ENCODE measurements at regions not wholly inside any gene's neighbourhood (a gene's known extent, or its start where the extent isn't known, plus 50 kb on each side); places are given as distances from the start of the nearest gene placed in this dataset.
"Not testable (repeated sequence)": the region's sequence is repeated elsewhere in the genome, so short reads cannot be mapped to it uniquely, and the experiment has no call there.

GRCh38 chr1:5613900-5614299 is 378.3 kb downstream of the NPHP4 start:
- no peaks in the 10 kb centered on the region for H3K4me1 ChIP-seq
- no peak overlapping the region for H3K4me3 ChIP-seq
- H3K27me3 ChIP-seq, result peaks cover 0 to 14% of the 10 kb centered on the region in 2 donors
- TF ChIP-seq POLR2A (IDR thresholded peaks at IDR 0.05) (no peak), CTCF (IDR thresholded peaks at IDR 0.05) (no peak), POLR2AphosphoS5 (IDR thresholded peaks at IDR 0.05) (no peak)
- intact Hi-C loops (cut with DNase I; ENCODE audit: low total_unique reads), result no loop called here
- H3K36me3 ChIP-seq, result no peaks in the 10 kb centered on the region
- no peak for DNase-seq (ENCODE audit: low spot score in 2 of 2)
- no peaks in the 10 kb centered on the region for H3K9me3 ChIP-seq
- no peak overlapping the region for H3K27ac ChIP-seq

GRCh38 chr1:5611851-5612250 is 380.4 kb downstream of the NPHP4 start:
- Histone ChIP-seq H3K4me1 (no peaks in the 10 kb centered on the region), H3K27ac (no peak overlapping the region), H3K27me3 (peaks cover 0 to 14% of the 10 kb centered on the region in 2 donors), H3K9me3 (no peaks in the 10 kb centered on the region), H3K36me3 (no peaks in the 10 kb centered on the region), H3K4me3 (no peak overlapping the region)
- no peak for TF ChIP-seq POLR2A (IDR thresholded peaks at IDR 0.05)
- no peak for TF ChIP-seq CTCF (IDR thresholded peaks at IDR 0.05)
- intact Hi-C loops (cut with DNase I; ENCODE audit: low total_unique reads), result no loop called here
- DNase-seq (ENCODE audit: low spot score in 2 of 2), result no peak

- TF ChIP-seq POLR2A (IDR thresholded peaks at IDR 0.05), result no peak
- no peak for TF ChIP-seq CTCF (IDR thresholded peaks at IDR 0.05)
- TF ChIP-seq POLR2AphosphoS5 (IDR thresholded peaks at IDR 0.05), result no peak
- H3K9me3 ChIP-seq, result no peaks in the 10 kb centered on the region
- H3K27me3 ChIP-seq, result peaks cover 0 to 14% of the 10 kb centered on the region in 2 donors
- no peaks in the 10 kb centered on the region for H3K4me1 ChIP-seq
- no peaks in the 10 kb centered on the region for H3K36me3 ChIP-seq
- H3K4me3 ChIP-seq, result no peak overlapping the region
- no peak overlapping the region for H3K27ac ChIP-seq
- intact Hi-C loops (cut with DNase I; ENCODE audit: low total_unique reads), result no loop called here
- DNase-seq (ENCODE audit: low spot score in 2 of 2), result no peak
Observed at GRCh38 chr1:5611431-5611830, 380.8 kb downstream of the NPHP4 start.

- intact Hi-C loops (cut with DNase I; ENCODE audit: low total_unique reads), result no loop called here
- Histone ChIP-seq H3K4me3 (no peak overlapping the region), H3K27ac (no peak overlapping the region), H3K36me3 (no peaks in the 10 kb centered on the region), H3K27me3 (peaks cover 0 to 14% of the 10 kb centered on the region in 2 donors), H3K9me3 (no peaks in the 10 kb centered on the region), H3K4me1 (no peaks in the 10 kb centered on the region)
- no peak for TF ChIP-seq POLR2A (IDR thresholded peaks at IDR 0.05)
- TF ChIP-seq CTCF (IDR thresholded peaks at IDR 0.05), result no peak
- no peak for DNase-seq (ENCODE audit: low spot score in 2 of 2)
Observed at GRCh38 chr1:5610432-5610831, 381.8 kb downstream of the NPHP4 start.

GRCh38 chr1:5603353-5604104 is 388.7 kb downstream of the NPHP4 start:
- H3K27me3 ChIP-seq, result peaks cover 0 to 3% of the 10 kb centered on the region in 2 donors
- H3K4me1 ChIP-seq, result peaks cover 0 to 2% of the 10 kb centered on the region in 2 donors
- H3K9me3 ChIP-seq, result no peaks in the 10 kb centered on the region
- intact Hi-C loops (cut with DNase I; ENCODE audit: low total_unique reads), result no loop called here
- TF ChIP-seq CTCF (IDR thresholded peaks at IDR 0.05), result no peak
- TF ChIP-seq POLR2AphosphoS5 (IDR thresholded peaks at IDR 0.05), result no peak
- no peak for TF ChIP-seq POLR2A (IDR thresholded peaks at IDR 0.05)
- no peaks in the 10 kb centered on the region for H3K36me3 ChIP-seq
- no peak overlapping the region for H3K4me3 ChIP-seq
- no peak for DNase-seq (ENCODE audit: low spot score in 2 of 2)
- H3K27ac ChIP-seq, result no peak overlapping the region

- H3K4me1 ChIP-seq; H3K36me3 ChIP-seq; H3K27ac ChIP-seq; H3K27me3 ChIP-seq; intact Hi-C loops (cut with DNase I; ENCODE audit: low total_unique reads); H3K4me3 ChIP-seq; DNase-seq (ENCODE audit: low spot score in 2 of 2); H3K9me3 ChIP-seq: not testable (repeated sequence)
Observed at GRCh38 chr1:5602718-5603117, 389.5 kb downstream of the NPHP4 start.

Data from breast epithelium (tissue), 4 donors.